Astrocyte (in vitro differentiated cells and primary cell): ENCODE measurements at regions not wholly inside any gene's neighbourhood (a gene's known extent, or its start where the extent isn't known, plus 50 kb on each side); places are given as distances from the start of the nearest gene placed in this dataset.

Experiments used
- DNase-seq: peaks from one replicate; pipeline ENCODE4 v3.0.0-alpha.2; 2010; ENCODE audit warnings: low read depth
- FAIRE-seq: peaks from 2 replicates; lab custom pipeline; 2011; peaks lifted over from hg19 to GRCh38; lab: Jason Lieb, UNC
- H2AFZ ChIP-seq: 2 replicates; pipeline ENCODE4 v1.6.0; 2012; ENCODE audit warnings: low read depth, low read length, inconsistent platforms
- H3K27ac ChIP-seq: 2 replicates; pipeline ENCODE4 v1.5.1; 2011; ENCODE audit warnings: low read depth, low read length, inconsistent platforms
- H3K27me3 ChIP-seq: 2 replicates; pipeline ENCODE4 v1.6.0; 2011; ENCODE audit warnings: low read length, inconsistent platforms; ENCODE audit not compliant: insufficient read depth
- H3K36me3 ChIP-seq: 2 replicates; pipeline ENCODE4 v1.5.1; 2011; ENCODE audit warnings: low read length, inconsistent platforms; ENCODE audit not compliant: insufficient read depth
- H3K4me1 ChIP-seq: 2 replicates; pipeline ENCODE4 v1.5.1; 2011; ENCODE audit warnings: low read length, inconsistent platforms; ENCODE audit not compliant: insufficient read depth
- H3K4me2 ChIP-seq: 2 replicates; pipeline ENCODE4 v1.6.0; 2012; ENCODE audit warnings: low read length, inconsistent platforms
- H3K4me3 ChIP-seq: 2 replicates; pipeline ENCODE4 v1.5.1; 2011; ENCODE audit warnings: low read depth, mild to moderate bottlenecking, low read length, inconsistent platforms; ENCODE audit not compliant: insufficient read depth
- H3K79me2 ChIP-seq: 2 replicates; pipeline ENCODE4 v1.6.0; 2012; ENCODE audit warnings: mild to moderate bottlenecking, low read length, inconsistent platforms; ENCODE audit not compliant: insufficient read depth
- H3K9ac ChIP-seq: 2 replicates; pipeline ENCODE4 v1.6.0; 2012; ENCODE audit warnings: mild to moderate bottlenecking, low read length, inconsistent platforms
- H3K9me3 ChIP-seq: 2 replicates; pipeline ENCODE4 v1.5.1; 2012; ENCODE audit warnings: low read depth, mild to moderate bottlenecking, low read length, inconsistent platforms; ENCODE audit not compliant: insufficient read depth
- H4K20me1 ChIP-seq: 2 replicates; pipeline ENCODE4 v1.6.0; 2012; ENCODE audit warnings: low read length, inconsistent platforms; ENCODE audit not compliant: insufficient read depth
- H3K27ac Mint-ChIP-seq: one replicate; pipeline ENCODE4 v1.8.0; 2021; ENCODE audit warnings: mild to moderate bottlenecking, mixed read lengths; ENCODE audit not compliant: unreplicated experiment
- H3K27me3 Mint-ChIP-seq: one replicate; pipeline ENCODE4 v1.8.0; 2021; ENCODE audit warnings: low read depth, mixed read lengths; ENCODE audit not compliant: unreplicated experiment
- H3K36me3 Mint-ChIP-seq: one replicate; pipeline ENCODE4 v1.8.0; 2021; ENCODE audit warnings: low read depth, mixed read lengths; ENCODE audit not compliant: unreplicated experiment
- H3K4me1 Mint-ChIP-seq: one replicate; pipeline ENCODE4 v1.8.0; 2021; ENCODE audit warnings: low read depth, mixed read lengths; ENCODE audit not compliant: unreplicated experiment
- H3K4me3 Mint-ChIP-seq: one replicate; pipeline ENCODE4 v1.8.0; 2021; ENCODE audit warnings: mild to moderate bottlenecking, moderate library complexity, mixed read lengths; ENCODE audit not compliant: unreplicated experiment
- H3K9me3 Mint-ChIP-seq: one replicate; pipeline ENCODE4 v1.8.0; 2021; ENCODE audit warnings: mild to moderate bottlenecking, mixed read lengths; ENCODE audit not compliant: unreplicated experiment
- CTCF ChIP-seq: IDR thresholded peaks from 2 replicates; pipeline ENCODE4 v1.5.1; 2011; ENCODE audit warnings: low read depth, mild to moderate bottlenecking, inconsistent platforms, low read length, moderate library complexity; ENCODE audit not compliant: insufficient read depth
- EZH2 ChIP-seq: IDR thresholded peaks from 2 replicates; pipeline ENCODE4 v1.6.1; 2012; ENCODE audit warnings: mild to moderate bottlenecking, low read length, inconsistent platforms; ENCODE audit not compliant: insufficient read depth

- TF ChIP-seq EZH2 (no peak), CTCF (no peak)
- H3K4me1 ChIP-seq: no peaks in the 10 kb centered on the region
- H3K9me3 ChIP-seq: peaks cover 3% of the 10 kb centered on the region
- H3K9ac ChIP-seq: no peak overlapping the region
- H3K27ac ChIP-seq: no peak overlapping the region
- DNase-seq (no peak), FAIRE-seq (no peak)
- no peak overlapping the region for H3K4me3 Mint-ChIP-seq
- peaks cover 23% of the 10 kb centered on the region for H3K9me3 Mint-ChIP-seq
- H3K4me2 ChIP-seq: no peak overlapping the region
- no peak overlapping the region for H3K27ac Mint-ChIP-seq
- no peaks in the 10 kb centered on the region for H3K4me1 Mint-ChIP-seq
- H3K79me2 ChIP-seq: no peaks in the 10 kb centered on the region
- peaks cover 2% of the 10 kb centered on the region for H3K27me3 Mint-ChIP-seq
- H3K36me3 ChIP-seq: no peaks in the 10 kb centered on the region
- H3K4me3 ChIP-seq: no peak overlapping the region
- H3K36me3 Mint-ChIP-seq: no peaks in the 10 kb centered on the region
- no peak overlapping the region for H2AFZ ChIP-seq
- H3K27me3 ChIP-seq: no peaks in the 10 kb centered on the region
- no peaks in the 10 kb centered on the region for H4K20me1 ChIP-seq
Measured at GRCh38 chr10:130561681-130562080, 425.5 kb downstream of the GLRX3 start.

- Histone ChIP-seq H2AFZ (no peak overlapping the region), H3K27me3 (no peaks in the 10 kb centered on the region), H4K20me1 (no peaks in the 10 kb centered on the region), H3K4me3 (no peak overlapping the region), H3K4me2 (no peak overlapping the region), H3K79me2 (no peaks in the 10 kb centered on the region), H3K9ac (no peak overlapping the region), H3K4me1 (no peaks in the 10 kb centered on the region), H3K9me3 (no peaks in the 10 kb centered on the region), H3K27ac (no peak overlapping the region), H3K36me3 (no peaks in the 10 kb centered on the region)
- no peaks in the 10 kb centered on the region for H3K4me1 Mint-ChIP-seq
- DNase-seq (no peak), FAIRE-seq (no peak)
- no peak overlapping the region for H3K27ac Mint-ChIP-seq
- H3K9me3 Mint-ChIP-seq: peaks cover 6% of the 10 kb centered on the region
- no peak for TF ChIP-seq EZH2
- H3K4me3 Mint-ChIP-seq: no peak overlapping the region
- H3K27me3 Mint-ChIP-seq: peaks cover 9% of the 10 kb centered on the region
- H3K36me3 Mint-ChIP-seq: no peaks in the 10 kb centered on the region
Measured at GRCh38 chr10:130567011-130567410, 430.8 kb downstream of the GLRX3 start.

- H3K4me3 Mint-ChIP-seq: no peak overlapping the region
- H3K9me3 Mint-ChIP-seq: peaks cover 6% of the 10 kb centered on the region
- FAIRE-seq (no peak), DNase-seq (no peak)
- H3K79me2 ChIP-seq: no peaks in the 10 kb centered on the region
- no peaks in the 10 kb centered on the region for H3K36me3 Mint-ChIP-seq
- H4K20me1 ChIP-seq: no peaks in the 10 kb centered on the region
- no peak overlapping the region for H3K9ac ChIP-seq
- H3K27me3 Mint-ChIP-seq: peaks cover 9% of the 10 kb centered on the region
- no peak overlapping the region for H3K27ac Mint-ChIP-seq
- no peaks in the 10 kb centered on the region for H3K9me3 ChIP-seq
- H3K36me3 ChIP-seq: no peaks in the 10 kb centered on the region
- H2AFZ ChIP-seq: no peak overlapping the region
- no peaks in the 10 kb centered on the region for H3K4me1 Mint-ChIP-seq
- no peaks in the 10 kb centered on the region for H3K4me1 ChIP-seq
- no peak overlapping the region for H3K4me3 ChIP-seq
- no peak overlapping the region for H3K27ac ChIP-seq
- H3K4me2 ChIP-seq: no peak overlapping the region
- H3K27me3 ChIP-seq: no peaks in the 10 kb centered on the region
- TF ChIP-seq CTCF: no peak
- no peak for TF ChIP-seq EZH2
Measured at GRCh38 chr10:130567436-130567835, 431.2 kb downstream of the GLRX3 start.
